HL-60 (cell line): ENCODE measurements at regions not wholly inside any gene's neighbourhood (a gene's known extent, or its start where the extent isn't known, plus 50 kb on each side); places are given as distances from the start of the nearest gene placed in this dataset.

Experiments
- DNase-seq, 2 experiments: peaks; one replicate each; pipeline ENCODE4 v3.0.0-alpha.2; 2010 to 2020; ENCODE audit warnings: low read depth in 1 of 2, low spot score in 1 of 2
- H3K27ac ChIP-seq: fragments of 250-450 bp; sonication (Bioruptor Pico); replicated peaks from 2 replicates; pipeline ENCODE4 v1.5.1; 2020; ENCODE audit warnings: mild to moderate bottlenecking, moderate library complexity
- H3K27me3 ChIP-seq: fragments of 250-450 bp; sonication (Bioruptor Pico); 2 replicates; pipeline ENCODE4 v1.5.1; 2021; ENCODE audit warnings: mild to moderate bottlenecking, moderate library complexity; ENCODE audit not compliant: insufficient read depth, poor library complexity, severe bottlenecking
- H3K4me3 ChIP-seq: replicated peaks from 2 replicates; pipeline ENCODE4 v1.5.1; 2011; ENCODE audit warnings: mild to moderate bottlenecking, control low read depth, low read length; ENCODE audit not compliant: insufficient read depth
- GABPA ChIP-seq: IDR thresholded peaks from 2 replicates; pipeline ENCODE4 v1.6.1; 2012; ENCODE audit warnings: low read depth
- POLR2AphosphoS5 ChIP-seq: IDR thresholded peaks from 2 replicates; pipeline ENCODE4 v1.6.1; 2012; ENCODE audit warnings: low read depth
- SPI1 ChIP-seq: IDR thresholded peaks from 2 replicates; pipeline ENCODE4 v1.6.1; 2012; ENCODE audit warnings: low read depth, mild to moderate bottlenecking, borderline replicate concordance
- TF ChIP-seq, protein P1 (sequence below): IDR thresholded peaks from one replicate; pipeline ENCODE4 v1.5.1; 2011; ENCODE audit warnings: low read length, control low read depth, inconsistent platforms; ENCODE audit not compliant: insufficient read depth
- TF ChIP-seq, protein P2 (sequence below): IDR thresholded peaks from 2 replicates; pipeline ENCODE4 v1.6.1; 2012; ENCODE audit warnings: low read depth; ENCODE audit not compliant: insufficient replicate concordance

DNA sequence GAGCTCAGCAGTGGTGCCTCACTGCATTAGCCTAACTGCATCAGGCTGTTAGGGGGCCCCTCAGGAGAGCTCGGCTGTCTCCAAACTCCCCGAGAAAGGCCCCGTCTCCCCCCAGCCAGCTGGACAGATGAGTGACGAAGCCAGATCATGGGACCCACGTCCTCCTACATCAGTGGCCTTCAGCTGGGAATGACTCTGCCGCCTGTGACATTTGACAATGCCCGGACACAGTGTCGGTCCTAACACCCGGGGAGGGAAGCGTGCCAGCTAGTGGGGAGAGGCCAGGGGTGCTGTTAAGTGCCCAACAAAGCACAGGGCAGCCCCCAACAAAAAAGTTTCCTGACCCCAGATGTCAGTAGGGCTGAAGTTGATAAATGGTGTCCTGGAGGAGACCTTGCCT is 375.2 kb upstream of the IRX2 start:
- no peak for DNase-seq
- no peak overlapping the region for H3K27ac ChIP-seq
- peaks cover 6% of the 10 kb centered on the region for H3K27me3 ChIP-seq
- TF ChIP-seq, protein P1, sequence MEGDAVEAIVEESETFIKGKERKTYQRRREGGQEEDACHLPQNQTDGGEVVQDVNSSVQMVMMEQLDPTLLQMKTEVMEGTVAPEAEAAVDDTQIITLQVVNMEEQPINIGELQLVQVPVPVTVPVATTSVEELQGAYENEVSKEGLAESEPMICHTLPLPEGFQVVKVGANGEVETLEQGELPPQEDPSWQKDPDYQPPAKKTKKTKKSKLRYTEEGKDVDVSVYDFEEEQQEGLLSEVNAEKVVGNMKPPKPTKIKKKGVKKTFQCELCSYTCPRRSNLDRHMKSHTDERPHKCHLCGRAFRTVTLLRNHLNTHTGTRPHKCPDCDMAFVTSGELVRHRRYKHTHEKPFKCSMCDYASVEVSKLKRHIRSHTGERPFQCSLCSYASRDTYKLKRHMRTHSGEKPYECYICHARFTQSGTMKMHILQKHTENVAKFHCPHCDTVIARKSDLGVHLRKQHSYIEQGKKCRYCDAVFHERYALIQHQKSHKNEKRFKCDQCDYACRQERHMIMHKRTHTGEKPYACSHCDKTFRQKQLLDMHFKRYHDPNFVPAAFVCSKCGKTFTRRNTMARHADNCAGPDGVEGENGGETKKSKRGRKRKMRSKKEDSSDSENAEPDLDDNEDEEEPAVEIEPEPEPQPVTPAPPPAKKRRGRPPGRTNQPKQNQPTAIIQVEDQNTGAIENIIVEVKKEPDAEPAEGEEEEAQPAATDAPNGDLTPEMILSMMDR: no peak
- TF ChIP-seq SPI1: no peak
- no peak for TF ChIP-seq POLR2AphosphoS5
- TF ChIP-seq GABPA: no peak
- TF ChIP-seq, protein P2, sequence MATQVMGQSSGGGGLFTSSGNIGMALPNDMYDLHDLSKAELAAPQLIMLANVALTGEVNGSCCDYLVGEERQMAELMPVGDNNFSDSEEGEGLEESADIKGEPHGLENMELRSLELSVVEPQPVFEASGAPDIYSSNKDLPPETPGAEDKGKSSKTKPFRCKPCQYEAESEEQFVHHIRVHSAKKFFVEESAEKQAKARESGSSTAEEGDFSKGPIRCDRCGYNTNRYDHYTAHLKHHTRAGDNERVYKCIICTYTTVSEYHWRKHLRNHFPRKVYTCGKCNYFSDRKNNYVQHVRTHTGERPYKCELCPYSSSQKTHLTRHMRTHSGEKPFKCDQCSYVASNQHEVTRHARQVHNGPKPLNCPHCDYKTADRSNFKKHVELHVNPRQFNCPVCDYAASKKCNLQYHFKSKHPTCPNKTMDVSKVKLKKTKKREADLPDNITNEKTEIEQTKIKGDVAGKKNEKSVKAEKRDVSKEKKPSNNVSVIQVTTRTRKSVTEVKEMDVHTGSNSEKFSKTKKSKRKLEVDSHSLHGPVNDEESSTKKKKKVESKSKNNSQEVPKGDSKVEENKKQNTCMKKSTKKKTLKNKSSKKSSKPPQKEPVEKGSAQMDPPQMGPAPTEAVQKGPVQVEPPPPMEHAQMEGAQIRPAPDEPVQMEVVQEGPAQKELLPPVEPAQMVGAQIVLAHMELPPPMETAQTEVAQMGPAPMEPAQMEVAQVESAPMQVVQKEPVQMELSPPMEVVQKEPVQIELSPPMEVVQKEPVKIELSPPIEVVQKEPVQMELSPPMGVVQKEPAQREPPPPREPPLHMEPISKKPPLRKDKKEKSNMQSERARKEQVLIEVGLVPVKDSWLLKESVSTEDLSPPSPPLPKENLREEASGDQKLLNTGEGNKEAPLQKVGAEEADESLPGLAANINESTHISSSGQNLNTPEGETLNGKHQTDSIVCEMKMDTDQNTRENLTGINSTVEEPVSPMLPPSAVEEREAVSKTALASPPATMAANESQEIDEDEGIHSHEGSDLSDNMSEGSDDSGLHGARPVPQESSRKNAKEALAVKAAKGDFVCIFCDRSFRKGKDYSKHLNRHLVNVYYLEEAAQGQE: no peak
- no peak overlapping the region for H3K4me3 ChIP-seq

DNA sequence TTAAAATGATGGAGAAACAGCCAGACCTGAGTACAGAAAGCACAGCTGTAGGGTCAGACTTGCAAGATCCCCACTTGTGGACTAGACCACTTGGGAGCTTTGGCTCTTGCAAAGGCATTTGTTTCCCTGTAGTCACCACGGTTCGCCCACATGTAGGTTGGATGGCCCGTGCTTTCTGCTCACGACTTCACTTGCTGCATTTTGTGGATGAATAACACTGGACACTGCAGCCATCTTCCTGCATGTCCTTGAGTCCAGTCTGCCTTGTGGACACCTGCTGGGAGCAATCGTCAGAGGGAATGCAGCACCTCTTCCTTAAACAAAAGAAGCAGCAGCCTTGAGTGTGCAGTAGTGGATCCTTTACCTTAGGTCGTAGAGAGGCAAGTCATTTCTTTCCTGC is 372.9 kb upstream of the IRX2 start:
- Histone ChIP-seq H3K27me3 (peaks cover 10% of the 10 kb centered on the region), H3K4me3 (no peak overlapping the region), H3K27ac (no peak overlapping the region)
- TF ChIP-seq SPI1 (no peak), GABPA (no peak), POLR2AphosphoS5 (no peak)
- TF ChIP-seq, protein P1: no peak
- TF ChIP-seq, protein P2: no peak
- no peak for DNase-seq

DNA sequence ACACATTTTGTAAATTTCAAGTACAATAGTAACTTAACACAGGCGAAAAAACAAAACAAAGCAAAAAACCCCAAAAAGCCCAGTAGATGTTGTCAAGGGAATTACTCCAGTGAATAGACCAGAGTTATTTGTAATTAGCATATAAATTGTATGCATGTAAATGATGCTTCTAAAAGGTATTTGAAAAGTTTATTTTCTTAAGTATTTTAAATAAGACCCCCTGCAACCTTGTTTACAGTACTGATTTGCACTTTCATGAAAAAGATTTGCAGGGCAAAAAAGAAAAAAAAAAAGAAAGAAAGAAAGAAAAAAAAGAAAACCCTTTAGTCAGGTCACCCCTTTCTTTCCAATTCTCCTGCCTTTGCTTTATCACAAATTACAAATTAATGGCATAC is 372.3 kb upstream of the IRX2 start:
- TF ChIP-seq, protein P1: no peak
- no peak for TF ChIP-seq SPI1
- TF ChIP-seq POLR2AphosphoS5: no peak
- TF ChIP-seq GABPA: no peak
- TF ChIP-seq, protein P2: no peak
- no peak overlapping the region for H3K27ac ChIP-seq

More for the DNA sequence above, 372.3 kb upstream of the IRX2 start:
- H3K27me3 ChIP-seq: peaks cover 10% of the 10 kb centered on the region
- no peak overlapping the region for H3K4me3 ChIP-seq
- DNase-seq: no peak
